ENCODE measurements at regions not wholly inside any gene's neighbourhood (a gene's known extent, or its start where the extent isn't known, plus 50 kb on each side); places are given as distances from the start of the nearest gene placed in this dataset.

DNA sequence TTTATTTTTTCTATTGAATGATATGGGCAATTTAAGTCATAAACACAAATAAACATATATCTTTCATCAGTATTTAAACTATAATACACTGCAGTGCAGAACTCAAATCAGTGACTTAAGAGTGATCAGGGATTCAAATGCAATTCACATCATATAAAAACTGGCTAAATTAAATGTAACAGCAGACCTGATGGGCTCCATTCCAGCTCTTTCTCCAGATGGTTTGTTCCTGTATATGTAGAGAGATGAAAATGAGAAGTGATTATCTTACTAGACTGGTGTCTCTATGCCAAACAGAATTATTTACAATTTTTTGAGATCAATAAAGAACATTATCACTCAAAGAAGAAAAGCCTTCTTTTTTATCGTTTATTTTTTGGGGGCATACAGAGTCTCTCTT lies 568.8 kb upstream of the ADARB2 start:
- Histone ChIP-seq H3K4me3 (ENCODE audit: insufficient read depth, low read length) (no peak overlapping the region), H3K79me2 (ENCODE audit: insufficient read depth, low read length) (no peaks in the 10 kb centered on the region), H3K4me2 (ENCODE audit: insufficient read depth, low read length) (no peak overlapping the region), H4K20me1 (ENCODE audit: insufficient read depth, low read length) (no peaks in the 10 kb centered on the region), H2AFZ (ENCODE audit: low read length) (no peak overlapping the region), H3K4me1 (ENCODE audit: insufficient read depth, low read length) (no peaks in the 10 kb centered on the region), H3K27ac (ENCODE audit: low read depth, low read length) (no peak overlapping the region), H3K27me3 (ENCODE audit: insufficient read depth, low read length) (no peaks in the 10 kb centered on the region), H3K36me3 (ENCODE audit: insufficient read depth, low read length) (no peaks in the 10 kb centered on the region), H3K9me3 (ENCODE audit: low read depth, low read length) (peaks cover 2% of the 10 kb centered on the region)
- TF ChIP-seq, protein P1, sequence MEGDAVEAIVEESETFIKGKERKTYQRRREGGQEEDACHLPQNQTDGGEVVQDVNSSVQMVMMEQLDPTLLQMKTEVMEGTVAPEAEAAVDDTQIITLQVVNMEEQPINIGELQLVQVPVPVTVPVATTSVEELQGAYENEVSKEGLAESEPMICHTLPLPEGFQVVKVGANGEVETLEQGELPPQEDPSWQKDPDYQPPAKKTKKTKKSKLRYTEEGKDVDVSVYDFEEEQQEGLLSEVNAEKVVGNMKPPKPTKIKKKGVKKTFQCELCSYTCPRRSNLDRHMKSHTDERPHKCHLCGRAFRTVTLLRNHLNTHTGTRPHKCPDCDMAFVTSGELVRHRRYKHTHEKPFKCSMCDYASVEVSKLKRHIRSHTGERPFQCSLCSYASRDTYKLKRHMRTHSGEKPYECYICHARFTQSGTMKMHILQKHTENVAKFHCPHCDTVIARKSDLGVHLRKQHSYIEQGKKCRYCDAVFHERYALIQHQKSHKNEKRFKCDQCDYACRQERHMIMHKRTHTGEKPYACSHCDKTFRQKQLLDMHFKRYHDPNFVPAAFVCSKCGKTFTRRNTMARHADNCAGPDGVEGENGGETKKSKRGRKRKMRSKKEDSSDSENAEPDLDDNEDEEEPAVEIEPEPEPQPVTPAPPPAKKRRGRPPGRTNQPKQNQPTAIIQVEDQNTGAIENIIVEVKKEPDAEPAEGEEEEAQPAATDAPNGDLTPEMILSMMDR (IDR thresholded peaks at IDR 0.05; ENCODE audit: extremely low read depth, low read depth, low read length), result no peak
- DNase-seq (ENCODE audit: insufficient read length, low spot score, missing footprints), result no peak

DNA sequence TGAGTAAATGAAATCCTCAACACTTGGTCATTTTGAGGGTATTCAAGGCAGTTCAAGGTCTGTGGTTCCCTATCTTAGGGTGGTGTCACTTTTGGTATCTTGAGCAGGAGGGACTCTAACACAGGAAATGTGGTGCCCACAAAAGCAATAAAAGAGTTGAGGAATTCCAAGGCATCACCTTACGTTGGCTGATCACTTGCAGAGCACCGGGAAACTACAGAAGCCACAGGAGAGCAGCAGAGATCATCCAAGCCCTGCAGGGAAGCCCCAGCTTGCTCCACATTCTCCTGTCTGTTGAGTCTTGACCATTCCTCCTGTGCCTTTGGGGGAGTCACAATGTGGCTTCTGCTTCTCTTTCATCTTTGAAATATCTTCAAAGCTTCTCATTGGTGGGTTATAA lies 565.8 kb upstream of the ADARB2 start:
- no peaks in the 10 kb centered on the region for H3K79me2 ChIP-seq (ENCODE audit: insufficient read depth, low read length)
- H3K27me3 ChIP-seq (ENCODE audit: insufficient read depth, low read length), result no peaks in the 10 kb centered on the region
- no peak overlapping the region for H3K4me3 ChIP-seq (ENCODE audit: insufficient read depth, low read length)
- DNase-seq (ENCODE audit: insufficient read length, low spot score, missing footprints), result no peak
- H3K27ac ChIP-seq (ENCODE audit: low read depth, low read length), result no peak overlapping the region
- no peaks in the 10 kb centered on the region for H3K36me3 ChIP-seq (ENCODE audit: insufficient read depth, low read length)
- TF ChIP-seq, protein P1 (IDR thresholded peaks at IDR 0.05; ENCODE audit: extremely low read depth, low read depth, low read length), result no peak
- H3K4me1 ChIP-seq (ENCODE audit: insufficient read depth, low read length), result no peaks in the 10 kb centered on the region
- H3K9me3 ChIP-seq (ENCODE audit: low read depth, low read length), result peaks cover 6% of the 10 kb centered on the region
- no peak overlapping the region for H3K4me2 ChIP-seq (ENCODE audit: insufficient read depth, low read length)
- no peaks in the 10 kb centered on the region for H4K20me1 ChIP-seq (ENCODE audit: insufficient read depth, low read length)
- H2AFZ ChIP-seq (ENCODE audit: low read length), result no peak overlapping the region

DNA sequence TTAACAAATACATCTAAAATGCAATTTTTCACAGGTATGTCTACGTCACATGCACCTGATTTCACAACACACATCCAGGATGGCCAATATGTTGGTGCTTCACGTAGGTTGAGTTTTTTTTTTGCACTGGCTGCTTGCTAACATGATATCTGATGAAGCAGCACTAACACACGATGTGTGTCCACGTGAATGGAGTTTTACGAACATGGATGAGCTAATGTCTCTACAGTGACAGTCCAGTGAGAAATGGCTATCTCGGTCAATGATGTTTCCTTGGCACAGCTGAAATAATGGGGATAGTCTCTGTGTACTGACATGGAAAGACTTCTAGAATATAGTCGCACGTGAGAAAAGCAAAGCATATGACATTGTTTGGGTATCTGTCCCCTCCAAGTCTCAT lies 563.9 kb upstream of the ADARB2 start:
- no peak overlapping the region for H3K4me3 ChIP-seq (ENCODE audit: insufficient read depth, low read length)
- H3K4me2 ChIP-seq (ENCODE audit: insufficient read depth, low read length), result no peak overlapping the region
- no peak for DNase-seq (ENCODE audit: insufficient read length, low spot score, missing footprints)
- H3K36me3 ChIP-seq (ENCODE audit: insufficient read depth, low read length), result no peaks in the 10 kb centered on the region
- H3K4me1 ChIP-seq (ENCODE audit: insufficient read depth, low read length), result no peaks in the 10 kb centered on the region
- H3K79me2 ChIP-seq (ENCODE audit: insufficient read depth, low read length), result no peaks in the 10 kb centered on the region
- no peak overlapping the region for H2AFZ ChIP-seq (ENCODE audit: low read length)
- no peaks in the 10 kb centered on the region for H4K20me1 ChIP-seq (ENCODE audit: insufficient read depth, low read length)
- TF ChIP-seq, protein P1 (IDR thresholded peaks at IDR 0.05; ENCODE audit: extremely low read depth, low read depth, low read length), result no peak
- H3K27me3 ChIP-seq (ENCODE audit: insufficient read depth, low read length), result no peaks in the 10 kb centered on the region
- peaks cover 6% of the 10 kb centered on the region for H3K9me3 ChIP-seq (ENCODE audit: low read depth, low read length)
- no peak overlapping the region for H3K27ac ChIP-seq (ENCODE audit: low read depth, low read length)

DNA sequence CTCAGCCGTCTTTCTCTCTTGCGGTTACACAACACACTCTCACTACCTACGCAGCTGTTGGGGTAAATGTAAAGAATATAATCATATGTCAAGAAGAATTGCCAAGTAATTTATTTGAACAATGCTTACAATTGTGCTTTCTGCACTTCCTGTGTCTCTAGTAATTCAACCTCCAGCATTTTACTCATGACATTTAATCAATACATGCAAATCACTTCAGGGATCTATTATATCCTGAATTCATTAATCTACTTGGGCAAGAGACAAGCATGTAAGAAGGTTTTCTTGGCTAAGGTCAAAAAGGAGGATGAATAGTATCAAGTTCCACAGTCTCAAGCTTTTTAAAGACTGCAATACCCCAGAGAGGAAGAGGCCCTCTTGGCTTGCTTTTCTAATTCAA lies 562.9 kb upstream of the ADARB2 start:
- Histone ChIP-seq H3K36me3 (ENCODE audit: insufficient read depth, low read length) (no peaks in the 10 kb centered on the region), H3K4me1 (ENCODE audit: insufficient read depth, low read length) (no peaks in the 10 kb centered on the region), H3K4me3 (ENCODE audit: insufficient read depth, low read length) (no peak overlapping the region), H3K27me3 (ENCODE audit: insufficient read depth, low read length) (no peaks in the 10 kb centered on the region), H2AFZ (ENCODE audit: low read length) (no peak overlapping the region), H3K27ac (ENCODE audit: low read depth, low read length) (no peak overlapping the region), H3K9me3 (ENCODE audit: low read depth, low read length) (peaks cover 6% of the 10 kb centered on the region), H4K20me1 (ENCODE audit: insufficient read depth, low read length) (no peaks in the 10 kb centered on the region), H3K79me2 (ENCODE audit: insufficient read depth, low read length) (no peaks in the 10 kb centered on the region), H3K4me2 (ENCODE audit: insufficient read depth, low read length) (no peak overlapping the region)
- TF ChIP-seq, protein P1 (IDR thresholded peaks at IDR 0.05; ENCODE audit: extremely low read depth, low read depth, low read length), result no peak
- no peak for DNase-seq (ENCODE audit: insufficient read length, low spot score, missing footprints)

Data from osteoblast (primary cell).